ENCODE measurements at regions not wholly inside any gene's neighbourhood (a gene's known extent, or its start where the extent isn't known, plus 50 kb on each side); places are given as distances from the start of the nearest gene placed in this dataset.

GRCh38 chrX:138150709-138151108, 560.8 kb downstream of the FGF13 start:
- no peaks in the 10 kb centered on the region for H3K4me1 ChIP-seq
- H3K79me2 ChIP-seq = no peaks in the 10 kb centered on the region
- no peak overlapping the region for H2AFZ ChIP-seq
- H3K9ac ChIP-seq = no peak overlapping the region
- H3K9me3 ChIP-seq (ENCODE audit: control insufficient read depth, low read length) = no peaks in the 10 kb centered on the region
- H3K4me2 ChIP-seq (ENCODE audit: low read length) = no peak overlapping the region
- H3K36me3 ChIP-seq (ENCODE audit: control insufficient read depth, insufficient read depth, low read length) = no peaks in the 10 kb centered on the region
- no peak overlapping the region for H3K27ac ChIP-seq
- no peaks in the 10 kb centered on the region for H3K27me3 ChIP-seq (ENCODE audit: control insufficient read depth, insufficient read depth, low read length)
- no peak for TF ChIP-seq CTCF (IDR thresholded peaks at IDR 0.05)
- H3K4me3 ChIP-seq (ENCODE audit: low read depth, low read length) = no peak overlapping the region

- H3K79me2 ChIP-seq = no peaks in the 10 kb centered on the region
- H3K9me3 ChIP-seq (ENCODE audit: control insufficient read depth, low read length) = no peaks in the 10 kb centered on the region
- no peak overlapping the region for H3K27ac ChIP-seq
- H3K9ac ChIP-seq = no peak overlapping the region
- H3K4me1 ChIP-seq = no peaks in the 10 kb centered on the region
- no peaks in the 10 kb centered on the region for H3K36me3 ChIP-seq (ENCODE audit: control insufficient read depth, insufficient read depth, low read length)
- no peaks in the 10 kb centered on the region for H3K27me3 ChIP-seq (ENCODE audit: control insufficient read depth, insufficient read depth, low read length)
- no peak overlapping the region for H2AFZ ChIP-seq
- no peak overlapping the region for H3K4me2 ChIP-seq (ENCODE audit: low read length)
- no peak overlapping the region for H3K4me3 ChIP-seq (ENCODE audit: low read depth, low read length)
- no peak for TF ChIP-seq CTCF (IDR thresholded peaks at IDR 0.05)
Observed at GRCh38 chrX:138157850-138158249, 553.7 kb downstream of the FGF13 start.

GRCh38 chrX:138191998-138192397, 519.5 kb downstream of the FGF13 start:
- H3K36me3 ChIP-seq (ENCODE audit: control insufficient read depth, insufficient read depth, low read length) = no peaks in the 10 kb centered on the region
- no peaks in the 10 kb centered on the region for H3K79me2 ChIP-seq
- no peak overlapping the region for H3K9ac ChIP-seq
- H3K4me2 ChIP-seq (ENCODE audit: low read length) = no peak overlapping the region
- H3K27me3 ChIP-seq (ENCODE audit: control insufficient read depth, insufficient read depth, low read length) = no peaks in the 10 kb centered on the region
- no peaks in the 10 kb centered on the region for H3K9me3 ChIP-seq (ENCODE audit: control insufficient read depth, low read length)
- H3K27ac ChIP-seq = no peak overlapping the region
- H3K4me3 ChIP-seq (ENCODE audit: low read depth, low read length) = no peak overlapping the region
- no peaks in the 10 kb centered on the region for H3K4me1 ChIP-seq
- no peak overlapping the region for H2AFZ ChIP-seq
- no peak for TF ChIP-seq CTCF (IDR thresholded peaks at IDR 0.05)

GRCh38 chrX:138229718-138230117, 481.8 kb downstream of the FGF13 start:
- Histone ChIP-seq H3K27ac (no peak overlapping the region), H2AFZ (no peak overlapping the region), H3K4me1 (no peaks in the 10 kb centered on the region), H3K36me3 (ENCODE audit: control insufficient read depth, insufficient read depth, low read length) (no peaks in the 10 kb centered on the region), H3K4me2 (ENCODE audit: low read length) (no peak overlapping the region), H3K27me3 (ENCODE audit: control insufficient read depth, insufficient read depth, low read length) (no peaks in the 10 kb centered on the region), H3K9me3 (ENCODE audit: control insufficient read depth, low read length) (no peaks in the 10 kb centered on the region), H3K9ac (no peak overlapping the region), H3K4me3 (ENCODE audit: low read depth, low read length) (no peak overlapping the region), H3K79me2 (no peaks in the 10 kb centered on the region)
- no peak for TF ChIP-seq CTCF (IDR thresholded peaks at IDR 0.05)

GRCh38 chrX:138240266-138240665, 471.3 kb downstream of the FGF13 start:
- H3K27ac ChIP-seq = no peak overlapping the region
- H2AFZ ChIP-seq = no peak overlapping the region
- TF ChIP-seq CTCF (IDR thresholded peaks at IDR 0.05) = no peak
- H3K27me3 ChIP-seq (ENCODE audit: control insufficient read depth, insufficient read depth, low read length) = no peaks in the 10 kb centered on the region
- H3K4me1 ChIP-seq = no peaks in the 10 kb centered on the region
- H3K79me2 ChIP-seq = no peaks in the 10 kb centered on the region
- no peak overlapping the region for H3K4me2 ChIP-seq (ENCODE audit: low read length)
- H3K36me3 ChIP-seq (ENCODE audit: control insufficient read depth, insufficient read depth, low read length) = no peaks in the 10 kb centered on the region
- no peak overlapping the region for H3K9ac ChIP-seq
- H3K9me3 ChIP-seq (ENCODE audit: control insufficient read depth, low read length) = no peaks in the 10 kb centered on the region
- H3K4me3 ChIP-seq (ENCODE audit: low read depth, low read length) = no peak overlapping the region

All from parathyroid adenoma (tissue), 2 donors.